ENCODE measurements at regions not wholly inside any gene's neighbourhood (a gene's known extent, or its start where the extent isn't known, plus 50 kb on each side); places are given as distances from the start of the nearest gene placed in this dataset.
"Not testable (repeated sequence)": the region's sequence is repeated elsewhere in the genome, so short reads cannot be mapped to it uniquely, and the experiment has no call there.

DNA sequence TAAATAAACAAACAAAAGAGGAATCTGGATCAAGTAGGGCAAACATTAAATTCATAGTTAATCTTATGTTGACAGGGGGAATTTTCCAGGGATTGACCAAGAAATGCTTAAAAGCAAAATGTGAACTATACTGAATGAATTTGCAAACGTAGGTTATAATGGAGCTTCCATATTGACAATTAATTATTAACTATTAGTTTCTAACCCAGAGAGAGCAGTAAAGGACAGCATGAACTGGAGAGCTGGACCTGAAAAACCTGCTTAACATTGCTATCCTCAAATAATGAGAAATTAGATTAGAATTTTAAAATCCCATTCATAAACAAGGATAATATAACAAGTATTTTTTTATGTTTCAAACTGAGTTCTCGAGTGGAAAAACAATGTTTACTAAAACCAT lies 1089.6 kb downstream of the DNAJB9 start:
- DNase-seq: no peak

- no peak for DNase-seq
Observed at GRCh38 chr7:109660401-109660800, 1090.7 kb downstream of the DNAJB9 start.

GRCh38 chr7:109663806-109664205 lies 1094.1 kb downstream of the DNAJB9 start:
- peak; percentile 91 for DNase-seq

DNA sequence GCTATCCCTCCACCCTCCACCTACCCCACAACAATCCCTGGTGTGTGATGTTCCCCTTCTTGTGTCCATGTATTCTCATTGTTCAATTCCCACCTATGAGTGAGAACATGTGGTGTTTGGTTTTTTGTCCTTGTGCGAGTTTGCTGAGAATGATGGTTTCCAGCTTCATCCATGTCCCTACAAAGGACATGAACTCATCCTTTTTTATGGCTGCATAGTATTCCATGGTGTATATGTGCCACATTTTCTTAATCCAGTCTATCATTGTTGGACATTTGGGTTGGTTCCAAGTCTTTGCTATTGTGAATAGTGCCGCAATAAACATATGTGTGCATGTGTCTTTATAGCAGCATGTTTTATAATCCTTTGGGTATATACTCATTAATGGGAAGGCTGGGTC lies 1117.6 kb downstream of the DNAJB9 start:
- DNase-seq: not testable (repeated sequence)

DNA sequence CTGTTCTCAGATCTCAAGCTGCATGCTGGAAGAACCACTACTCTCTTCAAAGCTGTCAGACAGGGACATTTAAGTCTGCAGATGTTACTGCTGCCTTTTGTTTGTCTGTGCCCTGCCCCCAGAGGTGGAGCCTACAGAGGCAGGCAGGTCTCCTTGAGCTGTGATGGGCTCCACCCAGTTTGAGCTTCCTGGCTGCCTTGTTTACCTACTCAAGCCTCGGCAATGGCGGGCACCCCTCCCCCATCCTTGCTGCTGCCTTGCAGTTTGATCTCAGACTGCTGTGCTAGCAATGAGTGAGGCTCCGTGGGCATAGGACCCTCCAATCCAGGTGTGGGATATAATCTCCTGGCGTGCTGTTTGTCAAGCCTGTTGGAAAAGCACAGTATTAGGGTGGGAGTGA lies 1122.9 kb downstream of the DNAJB9 start:
- not testable (repeated sequence) for DNase-seq

- no peak for DNase-seq
Observed at GRCh38 chr7:109694149-109695071, 1124.7 kb downstream of the DNAJB9 start.

- DNase-seq: no peak
Observed at GRCh38 chr7:109695419-109695818, 1125.7 kb downstream of the DNAJB9 start.

DNA sequence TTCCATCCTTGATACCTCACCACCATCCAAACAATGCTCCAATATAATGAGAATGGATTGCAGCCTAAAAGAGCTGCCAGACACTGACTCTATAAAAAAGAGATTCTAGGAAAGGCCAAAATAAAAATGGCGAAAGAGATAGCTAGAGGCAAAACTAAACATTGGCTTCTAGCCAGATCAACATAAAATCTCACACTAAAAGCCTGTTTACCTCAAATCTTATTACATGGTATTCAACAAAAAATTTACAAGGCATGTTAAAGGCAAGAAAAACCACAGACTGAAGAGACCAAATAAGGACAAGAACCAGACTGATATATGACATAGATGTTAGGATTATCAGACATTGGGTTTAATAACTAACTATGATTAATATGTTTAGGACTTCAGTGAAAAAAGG lies 1127.0 kb downstream of the DNAJB9 start:
- DNase-seq: no peak

DNA sequence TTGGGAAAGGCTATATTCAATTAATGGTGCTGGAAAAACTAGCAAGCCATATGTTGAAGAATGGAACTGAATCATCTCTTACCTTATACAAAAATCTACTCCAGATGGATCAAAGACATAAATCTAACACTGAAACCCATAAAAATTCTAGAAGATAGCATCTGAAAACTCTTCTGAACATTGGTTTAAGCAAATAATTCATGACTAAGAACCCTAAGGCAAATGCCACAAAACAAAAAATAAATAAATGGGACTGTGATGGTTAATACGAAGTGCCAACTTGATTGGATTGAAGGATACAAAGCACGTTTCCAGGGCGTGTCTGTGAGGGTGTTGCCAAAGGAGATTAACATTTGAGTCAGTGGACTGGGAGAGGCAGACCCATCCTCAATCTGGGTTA lies 1130.0 kb downstream of the DNAJB9 start:
- DNase-seq: no peak

DNA sequence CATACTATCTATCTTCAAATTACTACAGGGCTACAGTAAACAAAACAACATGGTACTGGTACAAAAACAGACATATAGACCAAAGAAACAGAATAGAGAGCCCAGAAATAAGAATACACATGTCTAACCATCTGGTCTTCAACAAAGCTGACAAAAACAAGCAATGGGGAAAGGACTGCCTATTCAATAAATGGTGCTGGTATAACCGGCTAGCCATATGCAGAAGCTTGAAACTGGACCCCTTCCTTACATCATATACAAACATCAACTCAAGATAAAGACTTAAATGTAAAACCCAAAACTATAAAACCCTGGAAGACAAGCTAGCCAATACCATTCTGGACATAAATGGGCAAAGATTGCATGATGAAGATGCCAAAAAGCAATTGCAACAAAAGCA lies 1143.7 kb downstream of the DNAJB9 start:
- no peak for DNase-seq

- not testable (repeated sequence) for DNase-seq
Observed at GRCh38 chr7:109719359-109719758, 1149.7 kb downstream of the DNAJB9 start.

DNA sequence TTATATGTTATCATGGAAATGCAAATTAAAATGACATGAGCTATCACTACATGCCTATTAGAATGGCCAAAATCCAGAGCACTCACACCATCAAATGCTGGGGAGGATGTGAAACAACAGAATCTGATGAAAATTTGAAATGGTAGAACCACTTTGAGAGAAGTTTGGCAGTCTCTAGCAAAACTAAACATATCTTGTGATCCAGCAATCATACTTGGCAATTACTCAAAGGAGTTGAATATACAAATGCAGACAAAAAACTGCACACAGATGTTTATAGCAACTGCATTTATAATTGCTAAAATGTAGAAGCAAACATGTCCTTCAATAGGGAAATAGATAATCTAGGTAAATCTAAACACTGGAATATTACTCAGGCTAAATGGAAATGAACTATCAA lies 1164.9 kb downstream of the DNAJB9 start:
- DNase-seq: no peak

- DNase-seq: no peak
Observed at GRCh38 chr7:109735881-109736280, 1166.2 kb downstream of the DNAJB9 start.

GRCh38 chr7:109745677-109746410 lies 1176.2 kb downstream of the DNAJB9 start:
- DNase-seq: no peak

- DNase-seq: no peak
Observed at GRCh38 chr7:109751241-109751640, 1181.6 kb downstream of the DNAJB9 start.

- DNase-seq: no peak
Observed at GRCh38 chr7:109752068-109752467, 1182.4 kb downstream of the DNAJB9 start.

DNA sequence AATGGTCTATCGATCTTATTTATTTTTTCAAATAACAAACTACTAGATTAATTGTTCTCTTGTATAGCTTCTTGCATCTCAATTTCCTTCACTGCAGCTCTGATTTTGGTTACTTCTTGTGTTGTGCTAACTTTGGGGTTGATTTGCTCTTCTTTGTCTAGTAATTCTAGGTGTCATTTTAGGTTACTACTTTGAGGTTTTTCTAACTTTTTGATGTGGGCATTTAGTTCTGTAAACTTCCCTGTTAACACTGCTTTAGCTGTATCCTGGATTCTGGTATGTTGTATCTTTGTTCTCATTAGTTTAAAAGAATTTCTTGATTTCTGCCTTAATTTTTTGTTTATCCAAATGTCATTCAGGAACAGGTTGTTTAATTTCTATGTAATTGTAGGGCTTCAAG lies 1188.0 kb downstream of the DNAJB9 start:
- DNase-seq: no peak

DNA sequence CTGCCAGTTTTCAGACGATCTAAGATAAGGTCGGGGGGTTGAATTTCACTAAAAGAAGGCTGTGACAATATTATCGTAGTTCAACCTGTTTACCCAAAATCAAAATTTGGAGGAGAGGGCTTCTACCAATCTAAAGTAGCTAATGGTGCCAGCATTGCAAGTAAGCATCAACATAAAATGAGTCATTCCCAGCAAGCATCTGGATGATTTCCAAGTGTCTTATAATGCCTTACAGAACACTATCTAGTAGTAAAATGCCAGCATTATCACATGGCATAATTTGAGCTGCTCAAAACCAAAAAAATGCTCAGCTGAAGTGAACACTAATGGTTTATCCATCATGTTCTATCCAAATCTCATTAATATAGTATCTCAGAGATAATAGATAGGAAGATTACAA lies 1193.9 kb downstream of the DNAJB9 start:
- no peak for DNase-seq

DNA sequence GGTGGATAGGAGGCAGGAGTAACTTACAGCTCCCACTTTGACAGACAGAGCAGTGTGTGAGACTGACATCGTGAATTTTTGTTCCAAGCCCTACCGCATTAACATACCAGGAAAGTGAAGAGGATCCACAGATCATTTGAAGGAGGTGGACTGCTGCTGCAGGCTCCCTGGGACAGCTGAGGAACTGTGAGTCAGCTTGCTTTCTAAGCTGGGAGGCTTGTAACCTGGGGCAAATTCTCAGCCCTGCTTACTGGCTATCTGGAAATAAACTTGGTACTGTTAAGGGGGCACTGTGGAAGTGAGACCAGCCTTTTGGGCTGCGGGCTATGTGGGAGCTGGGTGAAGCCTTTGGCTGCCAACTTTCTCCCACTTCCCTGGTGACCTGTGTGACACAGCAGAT lies 1202.5 kb downstream of the DNAJB9 start:
- no peak for DNase-seq

DNA sequence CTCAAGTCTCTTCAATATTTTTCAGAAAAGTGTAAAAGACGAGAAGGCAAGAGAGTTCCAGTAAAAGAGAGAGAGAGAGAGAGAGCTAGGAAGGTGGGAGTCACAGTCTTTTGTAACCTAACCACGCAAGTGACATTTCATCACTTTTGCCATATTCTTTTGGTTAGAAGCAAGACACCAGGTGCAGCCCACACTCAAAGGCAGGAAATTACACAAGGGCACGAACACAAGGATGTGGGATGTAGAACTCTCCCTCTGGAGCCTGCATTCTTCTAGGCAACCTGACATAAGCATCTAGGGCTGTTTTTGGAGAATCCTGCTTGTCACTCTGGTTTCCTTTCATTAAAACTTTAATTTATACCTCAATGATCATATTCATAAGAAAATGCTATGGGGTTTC lies 1213.1 kb downstream of the DNAJB9 start:
- no peak for DNase-seq

- DNase-seq: no peak
Observed at GRCh38 chr7:109806548-109806947, 1236.9 kb downstream of the DNAJB9 start.

DNA sequence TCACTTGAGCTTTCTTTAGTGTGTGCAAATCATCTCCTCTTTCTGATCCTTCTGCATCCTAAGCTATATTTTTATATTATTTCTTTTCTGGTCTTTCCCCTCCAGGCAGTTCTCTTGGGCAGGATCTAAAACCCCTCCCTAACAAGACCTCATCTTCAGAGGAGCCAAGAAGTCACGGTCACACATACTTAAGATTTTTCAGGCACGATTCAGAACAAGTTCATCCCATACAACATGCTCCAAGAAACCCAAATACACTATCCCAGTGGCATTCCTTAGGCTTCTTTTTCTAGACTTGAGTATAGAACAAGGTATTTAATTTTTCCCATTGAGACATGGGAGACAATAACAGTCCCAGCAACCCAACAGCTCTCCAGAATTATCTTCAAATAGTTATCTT lies 1251.5 kb downstream of the DNAJB9 start:
- DNase-seq: no peak

DNA sequence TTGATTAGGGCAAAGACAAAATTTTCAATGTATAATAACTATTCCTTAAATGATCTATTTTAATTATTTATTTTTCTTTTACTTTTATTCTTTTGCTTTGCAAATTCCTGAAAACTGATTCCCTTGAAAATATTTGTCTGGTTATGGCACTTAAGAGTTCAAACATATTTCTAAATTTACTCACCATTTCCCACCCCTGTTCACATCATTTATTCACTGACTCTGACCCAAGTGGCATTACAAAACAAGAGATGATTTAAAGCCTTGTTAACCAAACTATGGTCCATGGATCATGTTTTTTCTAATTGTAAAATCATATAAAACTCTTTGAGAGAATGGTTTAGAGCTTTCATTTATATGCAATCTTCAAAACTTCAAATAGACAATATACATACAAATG lies 1256.1 kb upstream of the LRRN3 start:
- no peak for DNase-seq

- no peak for DNase-seq
Observed at GRCh38 chr7:109835577-109835976, 1255.3 kb upstream of the LRRN3 start.
